GM19035 (cell line): ENCODE measurements at regions not wholly inside any gene's neighbourhood (a gene's known extent, or its start where the extent isn't known, plus 50 kb on each side); places are given as distances from the start of the nearest gene placed in this dataset.

ENCODE experiments used
- ATAC-seq: cut with Tn5 transposase; IDR thresholded peaks from one replicate; pipeline ENCODE4 v1.9.1; 2021; ENCODE audit not compliant: unreplicated experiment

DNA sequence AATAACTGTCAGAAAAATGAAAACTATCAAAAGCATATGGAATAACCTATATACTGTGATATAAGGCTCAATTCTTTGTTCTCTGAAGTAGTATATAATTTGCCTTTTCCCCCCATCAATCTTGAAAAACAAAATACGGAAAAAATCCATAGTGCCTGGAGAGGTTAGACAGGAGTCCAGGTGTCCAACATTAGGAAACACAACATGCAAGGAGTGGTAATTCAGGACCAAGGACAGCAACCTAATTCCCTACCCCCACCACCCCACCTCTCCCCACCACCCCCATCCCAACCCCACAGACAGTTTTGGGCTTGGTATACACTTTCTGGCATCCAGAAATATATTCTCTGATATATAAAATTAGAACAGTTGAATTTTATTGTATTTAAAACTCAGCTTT lies 55.1 kb upstream of the SLC25A26 start:
- no peak for ATAC-seq

DNA sequence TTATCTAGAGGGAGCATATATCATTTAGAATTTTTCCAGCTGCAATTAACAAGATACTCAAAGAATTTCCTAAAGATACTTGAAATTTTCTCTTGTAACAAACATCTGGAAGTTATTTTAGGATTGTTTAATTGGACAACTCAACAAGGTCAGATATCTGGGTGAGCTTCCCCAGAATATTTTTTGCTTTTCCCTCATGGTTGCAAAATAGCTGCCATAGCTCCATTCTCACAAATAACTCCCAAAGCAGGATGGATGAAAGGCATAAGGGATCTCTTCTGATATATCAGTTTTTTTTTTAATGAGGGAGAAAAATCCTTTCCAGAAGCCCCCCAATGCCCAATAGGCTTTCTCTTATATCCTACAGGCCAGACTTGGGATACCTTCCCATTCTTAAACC lies 56.6 kb upstream of the SLC25A26 start:
- ATAC-seq, result no peak

DNA sequence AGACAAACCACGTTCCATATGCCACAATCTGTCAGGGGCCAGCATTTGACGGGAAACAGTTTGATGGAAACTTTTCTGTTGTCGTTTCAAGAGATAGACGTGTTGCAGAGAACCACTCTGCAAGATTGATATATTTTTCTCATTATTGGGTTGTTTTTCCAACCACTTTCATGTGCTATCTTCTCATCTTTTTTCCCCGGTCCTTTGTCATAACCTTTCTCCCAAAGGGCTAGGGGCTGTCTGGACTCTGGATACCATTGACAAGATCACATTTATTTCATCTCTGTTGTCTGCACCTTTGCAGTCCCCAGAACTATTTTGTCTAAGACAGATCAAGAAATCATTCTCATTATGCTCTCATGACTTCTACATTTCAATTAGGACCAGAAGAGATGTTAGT lies 57.6 kb upstream of the SLC25A26 start:
- ATAC-seq, result no peak

DNA sequence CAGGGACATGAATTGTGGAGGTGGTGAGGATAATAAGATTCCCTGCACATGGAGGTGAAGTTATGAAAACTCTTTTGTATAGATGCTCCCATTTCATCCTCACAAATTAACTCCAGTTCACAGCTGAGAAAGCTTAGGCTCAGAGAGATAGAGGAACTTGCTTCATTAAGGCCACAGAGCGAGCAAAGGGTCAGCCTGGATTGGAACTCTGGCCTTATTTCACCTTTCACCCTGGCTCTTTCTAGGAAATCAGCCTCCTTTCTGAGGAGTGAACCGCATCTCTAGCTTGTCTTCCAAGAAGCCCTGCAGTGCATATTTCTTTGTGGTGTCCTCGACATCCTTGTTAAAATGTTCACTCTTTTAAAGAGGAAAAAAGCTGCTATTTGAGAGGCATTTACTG lies 58.0 kb upstream of the SLC25A26 start:
- no peak for ATAC-seq

DNA sequence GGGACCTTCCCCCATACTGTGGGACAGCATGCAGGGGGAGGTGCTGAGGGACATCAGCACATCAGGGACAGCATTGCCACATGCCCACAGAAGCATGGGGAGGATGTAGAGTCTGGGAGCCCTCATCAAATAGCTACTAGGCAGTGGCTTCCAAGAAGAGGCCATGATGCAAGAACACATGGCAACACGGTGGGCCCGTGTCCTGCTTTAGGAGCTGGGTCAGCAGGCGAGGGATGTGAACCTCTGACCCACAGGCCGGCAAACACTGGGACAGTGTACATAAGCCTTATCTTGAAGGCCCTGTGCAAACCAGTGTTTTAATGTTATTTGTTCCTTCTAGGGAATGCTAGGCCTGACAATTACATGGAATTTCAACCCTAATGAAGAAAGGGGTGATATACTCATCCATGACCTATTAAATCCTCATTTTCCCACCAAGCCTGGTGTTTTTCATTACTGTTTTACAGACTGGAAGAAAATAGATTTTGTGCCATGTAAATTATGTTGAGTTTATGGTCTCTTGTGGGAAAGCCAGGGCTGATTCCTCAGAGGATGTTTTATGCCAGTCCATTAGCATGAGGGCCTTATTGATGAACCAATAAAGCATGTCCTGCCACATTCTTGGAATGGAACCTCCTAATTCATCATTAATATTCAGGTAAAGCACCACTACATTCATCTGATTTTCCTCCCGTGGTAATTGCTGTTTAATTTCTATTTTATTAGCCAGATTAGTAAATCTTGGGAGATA lies 61.7 kb upstream of the SLC25A26 start:
- ATAC-seq, result no peak

DNA sequence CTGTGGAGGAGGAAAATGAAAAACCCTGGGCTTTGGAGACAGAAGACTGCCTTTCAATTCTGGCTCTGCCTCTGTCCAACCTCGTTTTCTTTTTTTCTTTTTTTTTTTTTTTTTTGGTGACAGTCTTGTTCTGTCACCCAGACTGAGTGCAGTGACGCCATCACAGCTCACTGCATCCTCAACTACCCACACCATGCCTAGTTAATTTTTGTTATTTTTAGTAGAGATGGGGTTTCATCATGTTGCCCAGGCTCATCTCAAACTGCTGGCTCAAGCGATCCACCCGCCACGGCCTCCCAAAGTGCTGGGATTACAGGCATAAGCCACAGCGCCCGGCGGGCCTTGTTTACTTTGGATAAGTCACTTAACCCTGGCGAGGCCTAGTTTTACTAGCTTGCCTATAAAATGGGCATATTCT lies 66.3 kb upstream of the SLC25A26 start:
- ATAC-seq, result no peak

DNA sequence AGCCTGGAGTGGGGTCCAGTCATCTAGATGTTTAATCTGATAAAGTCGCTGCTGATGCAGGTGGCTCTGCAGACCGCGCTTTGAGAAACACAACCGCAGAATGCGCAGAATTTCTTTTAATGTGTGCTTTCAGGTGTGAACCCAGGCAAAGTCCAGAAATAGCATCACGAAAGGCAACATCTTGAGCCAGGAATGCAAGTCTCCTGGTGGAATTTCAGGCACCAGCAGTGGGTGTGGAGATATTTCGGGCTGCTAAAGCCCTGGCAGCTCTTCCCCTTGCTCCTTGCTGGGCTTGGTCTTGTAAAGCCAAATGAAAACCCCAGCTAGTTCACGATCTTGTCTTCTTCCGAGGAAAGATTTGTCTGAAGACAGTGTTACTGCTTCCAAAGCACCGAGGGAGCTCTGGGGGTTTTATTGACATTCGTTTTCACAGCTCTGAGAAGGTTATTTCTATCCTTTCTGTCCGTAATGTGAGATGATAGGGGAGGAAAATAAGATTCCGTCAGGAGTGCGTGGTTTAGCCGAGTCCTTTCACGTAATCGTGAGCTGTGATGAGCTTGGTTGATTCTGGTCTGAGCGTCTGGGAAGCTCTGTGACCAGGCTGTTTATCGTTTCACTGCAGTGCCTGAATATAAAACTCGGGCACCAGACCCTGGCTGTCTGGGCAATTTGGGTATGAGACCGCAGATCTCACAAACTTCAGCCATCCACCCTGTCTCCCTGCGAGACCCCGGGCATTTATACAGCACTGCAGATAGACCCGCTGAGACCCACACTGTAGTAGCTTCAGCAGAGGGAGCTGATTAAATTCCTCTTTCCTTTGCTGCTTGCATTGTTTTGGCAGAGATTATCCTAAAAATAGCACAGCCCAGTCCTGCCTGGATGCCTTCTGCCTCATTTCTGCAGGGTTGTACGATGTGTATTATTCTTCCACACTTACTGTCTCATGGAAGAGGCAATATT lies 67.0 kb upstream of the SLC25A26 start:
- ATAC-seq, result no peak

DNA sequence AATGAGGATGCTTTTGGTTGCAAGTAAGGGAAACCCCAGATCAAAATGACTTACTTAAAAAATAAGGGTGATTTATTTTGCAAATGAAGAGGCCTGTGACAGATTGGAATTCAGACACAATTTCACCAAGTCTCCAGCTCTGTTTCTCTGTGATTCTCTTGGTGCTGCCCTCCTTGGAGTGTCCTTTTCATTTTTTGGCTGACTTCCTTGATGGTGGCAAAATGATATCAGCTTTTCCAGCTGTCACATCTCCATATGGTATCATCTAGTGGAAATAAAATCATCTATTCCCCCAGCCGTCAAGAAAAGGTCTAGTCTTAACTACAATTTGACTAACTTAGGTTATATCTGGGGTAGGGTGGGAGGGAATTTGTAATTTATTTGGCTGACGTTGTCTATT lies 68.5 kb upstream of the SLC25A26 start:
- no peak for ATAC-seq

DNA sequence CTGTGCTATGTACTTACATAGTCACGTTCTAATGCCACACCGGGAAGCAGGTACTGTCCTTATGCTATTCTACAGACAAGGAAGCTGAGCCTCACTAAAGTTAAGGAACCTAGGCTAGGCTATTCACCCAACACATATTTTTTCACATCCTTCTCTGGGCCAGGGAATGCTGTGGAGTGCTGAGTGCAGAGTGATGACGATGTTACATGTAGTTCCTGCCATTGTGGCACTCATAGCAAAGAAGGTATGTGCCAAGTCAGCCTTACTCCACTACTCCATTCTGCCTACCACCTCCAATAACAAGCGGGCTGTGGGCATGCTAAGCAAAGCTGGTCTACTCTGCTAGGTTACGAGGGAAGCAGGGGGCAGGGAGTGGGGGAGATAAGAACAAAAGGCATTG lies 69.8 kb upstream of the SLC25A26 start:
- ATAC-seq, result no peak

DNA sequence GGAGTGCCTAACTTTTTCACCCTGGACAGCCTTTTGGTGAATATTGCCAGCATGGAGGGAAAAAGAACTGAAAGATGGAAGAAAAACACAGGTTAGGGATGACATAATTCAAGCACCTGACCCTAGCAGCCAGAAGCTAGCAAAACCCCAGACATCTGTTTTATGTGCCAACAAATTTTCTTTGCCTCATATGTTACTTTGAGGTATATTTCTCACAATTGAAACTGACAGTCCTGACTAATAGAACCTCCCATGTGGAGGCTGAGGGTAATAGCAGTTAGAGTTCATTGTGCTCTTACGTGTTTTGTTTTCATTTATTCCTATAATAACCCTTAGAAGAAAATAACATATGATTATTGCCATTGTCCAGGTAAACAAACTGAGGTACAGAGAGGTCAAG lies 71.5 kb upstream of the SLC25A26 start:
- no peak for ATAC-seq

DNA sequence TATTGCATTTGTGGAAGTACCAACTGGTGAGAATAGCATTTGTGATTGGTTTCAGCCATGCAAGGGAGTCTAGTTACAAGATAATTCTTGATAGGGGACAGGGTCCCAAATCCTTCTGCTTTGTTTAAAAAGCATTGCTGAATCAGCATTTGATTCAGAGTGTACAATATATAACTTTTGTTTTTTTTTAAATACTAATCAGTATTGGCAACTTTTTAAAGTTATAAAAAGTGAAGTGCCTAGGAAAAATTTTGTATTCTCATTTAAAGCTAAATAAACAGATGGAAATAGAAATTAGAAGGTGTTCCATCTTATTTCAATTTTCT lies 75.4 kb upstream of the SLC25A26 start:
- ATAC-seq, result no peak

DNA sequence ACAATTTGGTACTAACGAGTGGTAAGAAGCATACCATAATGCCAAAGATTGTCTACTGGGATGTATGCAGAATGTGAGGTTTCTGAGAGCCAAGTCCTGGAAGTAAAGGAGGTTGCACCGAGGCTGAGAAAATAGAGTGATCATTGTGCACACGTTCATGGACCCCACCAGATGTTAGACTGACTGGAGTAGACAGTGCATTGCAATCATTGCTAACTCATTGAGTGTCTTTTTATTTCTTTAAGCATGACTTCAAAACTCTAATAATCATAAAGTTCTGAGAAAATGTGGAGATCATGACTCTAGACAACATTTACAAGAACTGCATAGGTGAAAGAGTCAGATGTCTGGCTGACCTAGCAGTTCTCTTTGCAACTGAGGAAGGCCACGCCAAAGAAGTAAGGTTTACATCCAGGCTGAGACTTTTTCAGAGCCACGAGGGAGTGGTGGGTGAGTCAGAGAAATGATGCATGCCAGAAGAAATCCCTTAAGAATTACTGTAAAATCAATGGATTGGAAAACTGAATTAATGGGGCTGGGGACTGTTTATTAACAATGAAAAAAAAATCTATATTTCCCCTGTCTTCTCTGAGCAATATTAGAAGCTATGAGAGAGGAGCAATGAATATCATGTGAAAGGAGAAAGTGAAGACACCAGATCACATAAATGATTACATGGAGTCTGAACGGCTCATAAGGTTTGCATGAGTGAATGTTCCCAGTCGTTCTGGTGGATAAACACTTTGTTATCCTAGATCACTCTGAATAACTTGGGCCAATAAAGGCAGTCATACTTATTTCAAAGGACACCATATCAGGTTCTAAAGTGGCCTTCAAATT lies 76.0 kb upstream of the SLC25A26 start:
- no peak for ATAC-seq

DNA sequence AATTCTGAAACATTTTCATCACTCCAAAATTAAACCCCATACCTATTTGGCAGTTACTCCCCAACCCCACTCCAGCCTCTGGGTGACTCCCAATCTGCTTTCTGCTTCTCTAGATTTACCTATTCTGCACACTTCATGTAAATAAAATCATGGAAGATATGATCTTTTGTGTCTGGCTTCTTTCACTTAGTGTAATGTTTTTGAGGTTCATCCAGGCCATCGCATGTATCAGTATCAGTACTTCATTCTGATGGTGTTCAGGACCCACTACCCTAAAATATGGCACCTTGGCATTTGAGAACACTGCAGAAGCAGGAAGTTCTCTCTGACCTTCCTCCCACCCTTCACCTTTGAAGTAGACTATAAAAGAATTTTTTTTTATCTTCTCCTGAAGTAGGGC lies 78.7 kb upstream of the SLC25A26 start:
- no peak for ATAC-seq

DNA sequence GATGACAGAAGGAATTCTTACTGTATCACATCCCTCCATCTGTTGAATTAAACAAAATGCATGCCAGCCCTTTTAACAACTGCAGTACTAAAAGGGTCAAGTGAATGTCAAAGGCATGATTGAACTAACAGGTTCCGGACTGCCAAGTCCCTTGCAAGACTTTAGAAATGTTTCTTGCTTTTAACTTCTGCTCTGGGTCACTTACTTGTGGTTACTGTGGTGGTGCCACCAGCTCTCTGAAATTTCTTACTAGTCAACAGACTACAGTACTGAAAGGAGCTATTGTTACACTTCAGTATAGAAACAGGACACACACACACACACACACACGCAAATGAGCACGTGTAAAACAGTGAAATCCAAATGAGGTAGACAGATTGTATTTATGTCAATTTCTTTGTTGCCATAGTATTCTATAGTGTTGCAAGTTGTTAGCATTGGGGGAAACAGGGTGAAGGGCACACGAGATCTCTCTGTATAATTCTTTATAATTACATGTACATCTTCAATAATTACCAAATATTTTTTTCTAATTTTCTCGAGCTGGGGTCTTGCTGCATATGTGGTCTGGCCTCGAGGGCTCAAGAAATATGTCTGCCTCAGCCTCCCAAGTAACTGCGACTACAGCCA lies 79.9 kb upstream of the SLC25A26 start:
- peak; percentile 66 for ATAC-seq

DNA sequence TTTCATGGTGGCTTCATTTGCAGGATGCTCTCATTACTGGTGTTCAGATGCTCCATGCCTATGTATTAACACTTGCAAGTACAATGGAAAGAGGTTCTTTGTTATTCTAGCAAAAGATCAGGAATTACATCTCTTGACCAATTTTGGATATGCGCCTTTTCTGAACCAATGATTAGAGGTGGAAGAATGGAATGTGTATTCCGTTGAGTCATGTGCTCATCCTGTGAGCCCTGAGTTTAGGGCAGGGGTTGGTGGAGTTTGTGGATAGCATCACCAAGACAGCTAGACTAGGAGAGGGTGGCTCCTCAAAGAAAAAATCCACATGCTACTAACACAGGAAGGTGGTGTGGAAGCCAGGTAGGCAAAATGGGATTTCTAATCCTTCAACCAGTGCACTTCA lies 80.7 kb upstream of the SLC25A26 start:
- ATAC-seq, result no peak

DNA sequence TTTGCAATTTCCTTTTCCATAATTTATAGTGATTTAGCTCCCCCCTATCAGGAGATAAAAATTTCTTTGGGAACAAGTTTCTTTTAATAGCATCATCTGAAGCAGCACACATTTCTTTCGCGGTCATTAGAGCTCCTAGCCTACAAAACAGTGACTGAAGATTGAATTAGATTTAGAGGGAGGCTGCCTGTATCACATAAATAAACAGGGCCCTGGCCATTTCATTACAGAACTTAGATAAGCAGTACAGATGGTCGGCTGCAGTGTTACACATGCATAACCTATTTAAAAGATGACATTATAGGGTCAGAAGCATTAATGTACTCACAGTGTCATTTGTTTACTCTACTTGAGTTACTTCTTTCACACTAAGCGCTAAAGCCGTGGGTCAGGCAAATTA lies 81.4 kb upstream of the SLC25A26 start:
- no peak for ATAC-seq

DNA sequence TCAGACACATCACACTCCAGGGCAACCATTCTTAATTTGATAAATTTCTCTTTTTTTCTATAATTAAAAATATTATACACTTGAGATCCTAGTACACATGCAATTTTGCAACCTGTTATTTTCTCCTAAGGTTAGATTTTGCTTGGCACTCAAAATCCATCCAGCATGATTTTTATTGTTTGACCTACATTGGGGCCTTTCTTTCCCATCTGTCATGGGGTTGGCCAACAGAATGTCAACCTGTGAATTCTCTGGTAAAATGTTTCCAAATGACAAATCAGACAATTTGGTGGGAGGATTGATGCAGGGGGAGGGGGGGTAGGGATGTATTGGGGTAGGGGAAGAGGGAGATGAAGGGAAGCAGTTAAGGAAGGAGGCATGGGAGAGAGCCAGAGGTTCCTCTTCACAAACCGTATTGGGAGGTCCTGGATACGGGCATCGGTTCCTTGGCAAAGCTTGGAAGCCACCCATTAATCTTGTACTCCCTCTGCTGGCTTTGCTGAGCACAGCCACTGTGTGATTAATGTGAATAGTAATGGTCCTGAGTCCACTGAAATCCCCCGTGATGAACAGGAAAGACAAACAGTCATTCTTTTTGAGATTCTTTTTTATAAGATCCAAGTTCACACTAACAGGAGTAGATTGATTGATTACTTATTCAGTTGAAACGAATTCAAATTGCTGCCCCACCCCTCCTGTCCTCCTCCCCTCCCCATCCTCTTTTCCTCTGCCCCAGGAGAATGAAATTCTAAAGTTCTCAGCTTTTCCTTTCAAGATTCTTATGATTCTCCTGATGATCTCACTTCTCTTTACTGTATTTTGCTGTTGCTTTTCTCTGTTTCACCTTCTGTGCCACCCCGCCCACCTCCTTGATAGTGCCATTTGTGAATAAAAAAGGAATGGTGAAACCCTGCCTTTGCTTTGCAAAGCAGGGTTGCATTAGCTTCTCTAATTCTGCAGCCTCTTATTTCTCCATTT lies 82.2 kb upstream of the SLC25A26 start:
- ATAC-seq, result peak; percentile 56

DNA sequence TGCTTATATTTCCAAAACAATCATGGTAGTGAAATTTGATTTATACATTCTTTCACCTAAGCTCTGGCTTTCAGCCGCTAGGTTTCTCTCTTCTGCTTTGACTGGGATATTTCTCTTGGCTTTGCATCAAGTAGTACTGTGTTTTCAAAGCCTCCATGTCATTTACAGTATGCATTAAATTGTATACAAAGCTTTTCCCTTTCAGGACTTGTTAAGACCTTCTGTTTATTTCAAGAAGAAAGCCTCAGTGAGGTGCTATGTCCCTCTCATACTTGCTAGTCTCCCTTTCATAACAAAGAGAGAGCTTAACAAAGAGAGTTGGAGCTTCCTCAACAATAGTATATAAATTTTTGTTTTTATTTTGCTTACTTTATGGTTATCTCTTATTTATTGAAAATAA lies 84.2 kb upstream of the SLC25A26 start:
- ATAC-seq, result no peak

DNA sequence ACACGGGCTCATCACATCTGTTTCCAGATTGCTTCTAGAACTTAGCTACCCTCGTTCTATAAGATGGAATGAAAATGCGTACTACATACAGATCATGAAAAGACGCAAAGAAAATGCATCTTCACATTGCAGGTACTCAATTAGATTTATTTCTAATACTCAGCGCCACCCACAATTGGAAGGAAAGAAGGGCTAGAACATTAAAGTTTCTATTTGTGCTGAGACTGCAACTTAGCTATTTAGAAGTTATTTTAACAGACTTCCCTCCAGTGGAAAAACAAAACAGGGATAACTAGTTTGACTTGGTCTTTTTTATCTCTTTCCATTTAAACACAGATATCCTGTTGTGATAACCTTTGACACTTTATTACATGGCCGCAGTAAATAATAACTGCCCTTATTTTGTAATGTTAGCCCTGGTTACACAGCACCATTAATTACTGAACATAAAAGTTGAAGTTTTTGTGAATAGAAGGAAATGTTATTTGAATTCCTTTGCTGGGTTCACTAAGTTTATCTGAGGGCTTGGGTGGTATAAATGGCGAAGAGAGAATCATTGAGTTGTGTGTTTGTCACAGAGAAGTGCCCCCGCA lies 86.9 kb upstream of the SLC25A26 start:
- no peak for ATAC-seq
